ENCODE measurements at regions not wholly inside any gene's neighbourhood (a gene's known extent, or its start where the extent isn't known, plus 50 kb on each side); places are given as distances from the start of the nearest gene placed in this dataset.
"Not testable (repeated sequence)": the region's sequence is repeated elsewhere in the genome, so short reads cannot be mapped to it uniquely, and the experiment has no call there.

- no peak for ATAC-seq (ENCODE audit: low read depth)
These were observed 62.1 kb upstream of the ZNF217 start for GRCh38 chr20:53655625-53656292.

DNA sequence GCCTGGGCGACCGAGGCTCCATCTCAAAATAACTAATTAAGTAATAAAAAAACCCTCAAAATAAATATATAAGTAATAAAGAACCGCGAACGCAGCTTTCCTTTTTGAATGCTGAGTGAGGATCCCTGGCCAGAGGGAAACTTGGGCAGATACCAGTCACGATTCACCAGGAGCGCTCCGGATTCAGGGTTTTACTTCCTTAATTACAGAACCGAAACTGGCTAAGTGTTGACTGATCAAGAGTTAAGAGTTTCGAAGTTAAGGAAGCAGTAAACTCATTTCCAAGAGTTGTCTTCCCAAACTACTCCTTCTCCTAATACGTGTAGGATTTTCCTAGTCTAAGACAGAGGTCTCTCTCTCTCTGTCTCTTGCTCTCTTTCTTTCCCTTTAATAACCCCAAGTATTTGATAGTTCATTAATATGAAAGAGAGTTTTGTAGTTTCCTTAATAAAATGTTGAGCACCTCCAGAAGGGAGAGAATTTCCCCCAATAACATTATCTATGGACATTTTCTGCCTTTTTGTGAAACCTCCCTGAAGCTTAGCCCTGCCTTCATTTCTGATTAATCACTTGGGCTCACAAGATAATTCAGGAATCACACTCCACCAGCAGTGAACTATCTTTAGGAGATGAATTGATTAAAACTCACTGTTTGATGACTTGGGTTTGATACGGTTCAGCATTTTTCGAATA, 61.4 kb upstream of the ZNF217 start:
- Mint-ChIP-seq H3K27ac (peak overlapping the region; percentile 84), H3K9me3 (no peaks in the 10 kb centered on the region), H3K36me3 (no peaks in the 10 kb centered on the region), H3K27me3 (no peaks in the 10 kb centered on the region), H3K4me3 (peak overlapping the region; percentile 76), H3K4me1 (peaks cover 40% of the 10 kb centered on the region)
- ATAC-seq (ENCODE audit: low read depth) (peak; percentile 70), DNase-seq (ENCODE audit: low spot score in 2 of 2) (peak in 1 of 2 donors; percentile 31)

More at GRCh38 chr20:53655625-53656292, 62.1 kb upstream of the ZNF217 start:
- Mint-ChIP-seq H3K4me1 (peaks cover 42% of the 10 kb centered on the region), H3K27ac (peak overlapping the region; percentile 84), H3K4me3 (peak overlapping the region; percentile 34), H3K36me3 (no peaks in the 10 kb centered on the region), H3K27me3 (no peaks in the 10 kb centered on the region), H3K9me3 (no peaks in the 10 kb centered on the region)
- DNase-seq (ENCODE audit: low spot score in 2 of 2), result no peak

DNA sequence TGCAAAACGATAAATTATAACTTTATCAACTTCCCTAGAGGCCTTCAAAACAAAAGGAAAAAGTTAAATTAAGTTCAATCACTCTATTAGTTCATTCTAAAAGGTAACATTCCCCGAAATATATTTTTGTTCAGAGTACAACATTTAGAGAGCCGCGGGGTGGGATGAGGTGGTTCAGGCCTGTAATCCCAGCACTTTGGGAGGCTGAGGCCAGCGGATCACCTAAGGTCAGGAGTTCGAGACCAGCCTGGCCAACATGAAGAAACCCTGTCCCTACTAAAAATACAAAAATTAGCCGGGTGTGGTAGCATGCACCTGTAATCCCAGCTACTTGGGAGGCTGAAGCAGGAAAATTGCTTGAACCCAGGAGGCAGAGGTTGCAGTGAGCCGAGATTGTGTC, 60.9 kb upstream of the ZNF217 start:
- not testable (repeated sequence) for H3K4me3 Mint-ChIP-seq; H3K9me3 Mint-ChIP-seq; H3K27ac Mint-ChIP-seq; H3K27me3 Mint-ChIP-seq; H3K36me3 Mint-ChIP-seq; ATAC-seq (ENCODE audit: low read depth); DNase-seq (ENCODE audit: low spot score in 2 of 2)
- H3K4me1 Mint-ChIP-seq, result peaks cover 37% of the 10 kb centered on the region

DNA sequence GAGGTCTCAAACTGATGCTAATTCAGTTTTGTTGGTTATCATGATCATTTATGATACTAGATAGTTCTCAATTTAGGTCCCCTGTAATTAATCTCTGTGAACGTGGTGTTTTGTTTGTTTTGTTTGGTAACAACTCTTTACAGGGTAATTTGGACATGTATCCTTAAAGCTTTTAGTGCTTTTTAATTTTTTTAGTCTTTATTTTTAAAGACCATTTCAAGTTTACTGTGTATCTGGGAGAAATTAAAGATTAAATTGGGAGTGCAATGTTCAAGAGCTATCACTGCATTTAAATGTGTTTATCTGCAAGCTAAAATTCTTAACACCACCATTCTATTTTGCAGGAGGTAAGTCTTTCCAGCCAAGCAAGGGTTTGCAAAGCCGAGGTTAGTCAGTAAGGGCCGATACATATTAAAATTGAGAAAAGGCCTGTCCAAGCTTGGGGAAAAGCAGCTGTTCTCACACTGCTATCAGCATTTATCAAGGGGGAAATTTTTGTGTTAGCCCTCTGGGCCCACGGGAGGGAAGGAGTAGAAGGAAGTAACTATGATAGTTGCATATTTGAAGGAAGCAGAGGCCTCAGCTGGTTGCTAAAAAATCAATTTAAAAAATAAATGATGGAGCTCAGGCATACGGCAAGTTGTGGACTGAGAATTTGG, 59.3 kb upstream of the ZNF217 start:
- peak overlapping the region; percentile 77 for H3K4me3 Mint-ChIP-seq
- DNase-seq (ENCODE audit: low spot score in 2 of 2) (no peak), ATAC-seq (ENCODE audit: low read depth) (no peak)
- H3K27me3 Mint-ChIP-seq, result no peaks in the 10 kb centered on the region
- no peaks in the 10 kb centered on the region for H3K36me3 Mint-ChIP-seq
- H3K9me3 Mint-ChIP-seq, result no peaks in the 10 kb centered on the region
- peaks cover 33% of the 10 kb centered on the region for H3K4me1 Mint-ChIP-seq
- peak overlapping the region; percentile 99 for H3K27ac Mint-ChIP-seq

GRCh38 chr20:53652090-53652858, 58.6 kb upstream of the ZNF217 start:
- H3K27me3 Mint-ChIP-seq, result no peaks in the 10 kb centered on the region

GRCh38 chr20:53649493-53649892, 55.9 kb upstream of the ZNF217 start:
- H3K27ac Mint-ChIP-seq; H3K9me3 Mint-ChIP-seq; H3K36me3 Mint-ChIP-seq; H3K27me3 Mint-ChIP-seq; DNase-seq (ENCODE audit: low spot score in 2 of 2); ATAC-seq (ENCODE audit: low read depth); H3K4me3 Mint-ChIP-seq: not testable (repeated sequence)
- peaks cover 17% of the 10 kb centered on the region for H3K4me1 Mint-ChIP-seq

More at GRCh38 chr20:53652090-53652858, 58.6 kb upstream of the ZNF217 start:
- peak; percentile 57 for ATAC-seq (ENCODE audit: low read depth)
- Mint-ChIP-seq H3K4me3 (peak overlapping the region; percentile 77), H3K9me3 (no peaks in the 10 kb centered on the region), H3K4me1 (peaks cover 26% of the 10 kb centered on the region), H3K27ac (peak overlapping the region; percentile 99), H3K36me3 (no peaks in the 10 kb centered on the region)
- no peak for DNase-seq (ENCODE audit: low spot score in 2 of 2)

- no peak for ATAC-seq (ENCODE audit: low read depth)
- Mint-ChIP-seq H3K27ac (no peak overlapping the region), H3K9me3 (no peaks in the 10 kb centered on the region), H3K4me3 (no peak overlapping the region), H3K4me1 (peaks cover 15% of the 10 kb centered on the region), H3K36me3 (no peaks in the 10 kb centered on the region), H3K27me3 (no peaks in the 10 kb centered on the region)
- no peak for DNase-seq (ENCODE audit: low spot score in 2 of 2)
These were observed 53.7 kb upstream of the ZNF217 start for GRCh38 chr20:53647286-53647821.

DNA sequence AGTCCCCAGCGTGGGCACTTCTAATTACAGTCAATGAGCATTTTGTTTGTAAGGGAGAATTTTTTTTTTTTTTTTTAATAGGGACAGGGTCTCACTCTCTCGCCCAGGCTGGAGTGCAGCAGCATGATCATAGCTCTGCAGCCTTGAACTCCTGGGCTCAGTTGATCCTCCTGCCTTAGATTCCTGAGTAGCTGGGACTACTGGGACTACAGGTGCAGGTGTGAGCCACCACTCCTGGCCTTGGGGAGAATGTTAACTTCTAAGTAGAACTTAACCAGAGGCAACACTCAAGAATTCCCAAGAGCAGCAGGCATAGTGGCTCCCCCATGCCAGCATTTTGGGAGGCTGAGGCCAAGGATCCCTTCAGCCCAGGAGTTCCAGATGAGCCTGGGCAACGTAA, 52.9 kb upstream of the ZNF217 start:
- Mint-ChIP-seq H3K4me3 (no peak overlapping the region), H3K27ac (no peak overlapping the region), H3K9me3 (no peaks in the 10 kb centered on the region), H3K4me1 (peaks cover 15% of the 10 kb centered on the region), H3K36me3 (no peaks in the 10 kb centered on the region), H3K27me3 (no peaks in the 10 kb centered on the region)
- ATAC-seq (ENCODE audit: low read depth) (no peak), DNase-seq (ENCODE audit: low spot score in 2 of 2) (no peak)

- Mint-ChIP-seq H3K27ac (no peak overlapping the region), H3K9me3 (no peaks in the 10 kb centered on the region), H3K4me1 (peaks cover 18% of the 10 kb centered on the region), H3K27me3 (no peaks in the 10 kb centered on the region), H3K4me3 (no peak overlapping the region), H3K36me3 (no peaks in the 10 kb centered on the region)
- ATAC-seq (ENCODE audit: low read depth) (no peak), DNase-seq (ENCODE audit: low spot score in 2 of 2) (no peak)
These were observed 51.9 kb upstream of the ZNF217 start for GRCh38 chr20:53645582-53645897.

- peaks cover 18% of the 10 kb centered on the region for H3K4me1 Mint-ChIP-seq
These were observed 50.5 kb upstream of the ZNF217 start for GRCh38 chr20:53644108-53644507.

More at GRCh38 chr20:53644108-53644507, 50.5 kb upstream of the ZNF217 start:
- ATAC-seq (ENCODE audit: low read depth); H3K27me3 Mint-ChIP-seq; H3K36me3 Mint-ChIP-seq; H3K4me3 Mint-ChIP-seq; H3K9me3 Mint-ChIP-seq; DNase-seq (ENCODE audit: low spot score in 2 of 2): not testable (repeated sequence)
- H3K27ac Mint-ChIP-seq, result peak overlapping the region; percentile 70

All from memory B cell (primary cell).